Memory B cell (primary cell): ENCODE measurements at regions not wholly inside any gene's neighbourhood (a gene's known extent, or its start where the extent isn't known, plus 50 kb on each side); places are given as distances from the start of the nearest gene placed in this dataset.

Experiments used
- ATAC-seq: fragments of 150-1000 bp; cut with Tn5 transposase; 2 replicates; pipeline ENCODE4 v1.10.0; 2021; ENCODE audit warnings: low read depth, mild to moderate bottlenecking, moderate library complexity
- DNase-seq, 2 donors: peaks; one replicate each; pipeline ENCODE4 v3.0.0; 2022; ENCODE audit warnings: low spot score in 2 of 2
- H3K27ac Mint-ChIP-seq: one replicate; pipeline ENCODE4 v1.8.0; 2022; ENCODE audit warnings: mild to moderate bottlenecking, moderate library complexity, mixed read lengths
- H3K27me3 Mint-ChIP-seq: one replicate; pipeline ENCODE4 v1.8.0; 2022; ENCODE audit warnings: mixed read lengths
- H3K36me3 Mint-ChIP-seq: one replicate; pipeline ENCODE4 v1.8.0; 2022; ENCODE audit warnings: mild to moderate bottlenecking, mixed read lengths
- H3K4me1 Mint-ChIP-seq: one replicate; pipeline ENCODE4 v1.8.0; 2022; ENCODE audit warnings: mixed read lengths
- H3K4me3 Mint-ChIP-seq: one replicate; pipeline ENCODE4 v1.8.0; 2022; ENCODE audit warnings: mild to moderate bottlenecking, moderate library complexity, mixed read lengths
- H3K9me3 Mint-ChIP-seq: one replicate; pipeline ENCODE4 v1.8.0; 2022; ENCODE audit warnings: mixed read lengths

DNA sequence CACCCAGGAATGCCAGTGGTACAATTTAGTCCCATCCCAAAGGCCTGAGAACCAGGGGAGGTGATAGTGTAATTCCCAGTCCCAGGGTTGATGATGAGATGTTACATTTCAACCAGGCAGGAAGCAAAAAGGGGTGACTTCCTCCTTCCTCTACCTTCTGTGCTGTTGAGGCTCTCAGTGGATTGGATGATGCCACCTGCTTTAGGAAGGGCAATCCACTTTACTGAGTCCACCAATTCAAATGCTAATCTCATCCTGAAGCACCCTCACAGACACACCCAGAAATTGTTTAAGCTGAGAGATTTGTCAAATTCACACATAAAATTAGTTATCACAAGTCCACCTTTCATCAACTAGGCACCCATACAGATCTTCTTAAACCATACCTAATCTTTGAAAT is 418.5 kb upstream of the GOLIM4 start:
- Mint-ChIP-seq H3K4me1 (no peaks in the 10 kb centered on the region), H3K36me3 (no peaks in the 10 kb centered on the region), H3K27ac (no peak overlapping the region), H3K27me3 (no peaks in the 10 kb centered on the region), H3K4me3 (no peak overlapping the region), H3K9me3 (no peaks in the 10 kb centered on the region)
- no peak for ATAC-seq
- DNase-seq = no peak

DNA sequence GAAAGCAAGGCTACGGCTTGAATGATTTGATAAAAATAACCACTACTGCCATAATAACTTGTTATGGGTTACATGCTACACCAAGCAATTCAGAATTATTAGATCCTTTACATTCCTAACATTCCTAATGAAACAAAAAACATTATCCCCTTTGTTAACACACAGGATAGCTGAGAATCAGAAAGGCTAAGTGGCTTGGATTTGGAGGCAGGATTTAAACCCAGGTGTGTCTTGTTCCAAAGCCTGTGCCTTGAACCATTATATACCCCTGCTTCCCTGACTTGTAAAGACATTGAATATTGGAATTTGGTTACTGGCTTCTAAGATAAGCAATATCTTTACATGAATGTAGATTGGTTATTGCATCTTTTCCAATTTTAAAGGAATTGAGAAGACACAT is 417.1 kb upstream of the GOLIM4 start:
- ATAC-seq (no peak), DNase-seq (no peak)
- Mint-ChIP-seq H3K27ac (no peak overlapping the region), H3K4me1 (no peaks in the 10 kb centered on the region), H3K27me3 (no peaks in the 10 kb centered on the region), H3K9me3 (no peaks in the 10 kb centered on the region), H3K4me3 (no peak overlapping the region), H3K36me3 (no peaks in the 10 kb centered on the region)

DNA sequence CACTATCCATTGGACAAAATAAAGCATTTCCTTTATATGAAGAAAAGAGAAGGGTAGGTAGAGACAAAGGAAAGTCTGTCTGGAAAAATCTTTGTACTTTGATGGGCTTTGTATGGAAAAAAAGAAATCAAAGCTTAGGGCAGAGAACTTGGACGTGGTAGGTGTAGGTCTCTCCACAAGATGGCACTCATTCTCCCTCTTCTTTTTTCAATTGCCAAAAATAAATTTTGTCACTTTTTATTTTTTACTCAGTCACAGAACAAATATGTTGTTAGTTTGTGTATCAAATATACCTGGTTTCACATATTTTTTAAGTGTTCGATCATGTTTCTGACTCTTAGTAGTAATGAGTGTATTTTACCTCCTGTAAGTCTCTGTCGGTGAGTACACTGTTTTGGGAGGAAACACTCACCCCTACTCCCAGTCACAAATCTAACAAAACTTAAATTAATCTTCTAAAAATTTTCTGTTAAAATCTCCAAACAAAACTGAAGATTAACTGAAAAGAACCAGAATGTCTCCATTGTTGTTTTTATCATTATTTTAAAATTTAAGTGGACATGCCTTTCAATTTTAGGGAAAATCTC is 415.8 kb upstream of the GOLIM4 start:
- H3K4me1 Mint-ChIP-seq = no peaks in the 10 kb centered on the region
- ATAC-seq (no peak), DNase-seq (no peak)
- no peak overlapping the region for H3K4me3 Mint-ChIP-seq
- no peaks in the 10 kb centered on the region for H3K36me3 Mint-ChIP-seq
- no peak overlapping the region for H3K27ac Mint-ChIP-seq
- H3K27me3 Mint-ChIP-seq = no peaks in the 10 kb centered on the region
- H3K9me3 Mint-ChIP-seq = no peaks in the 10 kb centered on the region

DNA sequence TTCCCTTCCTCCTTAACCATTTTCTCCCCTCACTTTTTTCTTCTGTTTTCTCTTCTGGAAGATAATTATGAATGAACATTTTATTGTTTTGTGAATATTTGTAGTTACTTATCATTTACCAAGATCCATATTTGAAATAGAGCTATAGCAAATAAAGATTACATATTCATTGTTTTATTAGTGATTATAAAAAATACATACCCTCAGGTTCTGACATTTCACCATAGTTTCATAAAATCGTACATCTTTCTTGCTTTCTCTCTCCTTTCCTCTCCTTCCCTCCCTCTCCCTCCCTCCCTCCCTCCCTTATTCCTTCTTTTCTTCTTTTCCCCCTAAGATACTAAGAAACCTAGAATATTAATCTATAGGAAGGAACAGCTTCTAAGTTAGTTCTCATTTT is 410.9 kb upstream of the GOLIM4 start:
- H3K36me3 Mint-ChIP-seq = no peaks in the 10 kb centered on the region
- DNase-seq (no peak), ATAC-seq (no peak)
- peaks cover 1% of the 10 kb centered on the region for H3K9me3 Mint-ChIP-seq
- H3K27ac Mint-ChIP-seq = no peak overlapping the region
- no peaks in the 10 kb centered on the region for H3K4me1 Mint-ChIP-seq
- H3K4me3 Mint-ChIP-seq = no peak overlapping the region
- H3K27me3 Mint-ChIP-seq = no peaks in the 10 kb centered on the region

DNA sequence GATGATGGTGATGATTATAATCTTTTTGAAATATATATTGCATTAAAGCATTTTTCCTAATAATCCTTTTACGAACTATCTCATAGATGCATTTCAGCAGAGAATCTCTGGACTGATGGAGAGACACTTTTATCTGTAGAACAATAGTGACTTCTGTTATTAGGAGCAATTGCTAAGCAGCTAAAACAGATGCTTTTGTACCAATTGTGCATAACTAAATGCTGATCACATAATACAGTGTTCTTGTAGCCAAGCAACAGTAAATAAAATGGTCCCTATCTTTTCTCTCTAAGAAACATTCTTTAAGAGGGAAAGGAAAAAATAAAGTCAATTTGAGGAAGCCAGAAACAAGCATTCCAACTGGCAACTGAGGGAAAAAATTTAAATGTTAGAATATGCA is 405.8 kb upstream of the GOLIM4 start:
- H3K4me1 Mint-ChIP-seq = no peaks in the 10 kb centered on the region
- no peaks in the 10 kb centered on the region for H3K36me3 Mint-ChIP-seq
- no peak for ATAC-seq
- DNase-seq = no peak
- H3K27ac Mint-ChIP-seq = no peak overlapping the region
- H3K4me3 Mint-ChIP-seq = no peak overlapping the region
- peaks cover 1% of the 10 kb centered on the region for H3K9me3 Mint-ChIP-seq
- H3K27me3 Mint-ChIP-seq = no peaks in the 10 kb centered on the region

DNA sequence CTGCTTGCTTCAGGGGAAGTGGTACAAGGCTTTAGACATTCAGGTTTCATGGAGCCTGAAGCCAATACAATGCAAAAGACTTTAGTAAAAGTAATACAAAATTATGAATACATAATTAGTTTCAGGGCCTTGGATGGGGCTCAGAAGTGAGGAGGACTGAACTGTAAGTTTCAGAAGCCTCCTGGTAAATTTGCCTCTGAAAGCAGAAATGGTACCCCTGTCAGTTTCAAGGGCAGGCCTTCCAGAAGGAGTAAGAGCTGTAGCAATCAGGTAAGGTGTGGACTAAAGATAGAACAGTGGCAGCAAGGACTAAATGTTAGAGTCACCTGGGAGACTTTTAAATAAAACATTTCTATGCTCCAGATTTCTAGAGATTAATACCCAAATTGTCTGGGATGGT is 402.5 kb upstream of the GOLIM4 start:
- ATAC-seq (no peak), DNase-seq (no peak)
- no peaks in the 10 kb centered on the region for H3K36me3 Mint-ChIP-seq
- H3K27ac Mint-ChIP-seq = no peak overlapping the region
- H3K4me1 Mint-ChIP-seq = no peaks in the 10 kb centered on the region
- no peaks in the 10 kb centered on the region for H3K27me3 Mint-ChIP-seq
- no peak overlapping the region for H3K4me3 Mint-ChIP-seq
- H3K9me3 Mint-ChIP-seq = peaks cover 1% of the 10 kb centered on the region

DNA sequence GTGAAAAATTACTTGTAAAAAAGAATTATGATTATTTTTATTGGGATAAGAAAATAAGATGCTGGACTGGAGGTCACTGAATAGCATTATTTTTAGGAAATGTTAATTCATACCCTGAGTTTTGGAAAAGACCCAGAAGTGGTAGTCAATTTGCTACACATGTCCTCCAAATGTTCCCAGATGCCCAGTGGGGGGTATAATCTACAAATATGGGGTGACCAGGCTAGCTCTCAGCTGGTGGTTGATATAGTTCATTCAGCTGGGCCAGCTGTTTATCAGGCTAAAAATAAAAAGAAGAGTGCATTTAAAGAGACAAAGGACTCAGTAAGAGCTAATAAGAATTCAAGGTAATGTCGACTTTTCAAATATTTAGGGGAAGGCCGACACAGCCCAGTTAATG is 402.0 kb upstream of the GOLIM4 start:
- H3K27me3 Mint-ChIP-seq = no peaks in the 10 kb centered on the region
- H3K4me1 Mint-ChIP-seq = no peaks in the 10 kb centered on the region
- peaks cover 1% of the 10 kb centered on the region for H3K9me3 Mint-ChIP-seq
- DNase-seq (no peak), ATAC-seq (no peak)
- no peak overlapping the region for H3K27ac Mint-ChIP-seq
- H3K36me3 Mint-ChIP-seq = no peaks in the 10 kb centered on the region
- H3K4me3 Mint-ChIP-seq = no peak overlapping the region

DNA sequence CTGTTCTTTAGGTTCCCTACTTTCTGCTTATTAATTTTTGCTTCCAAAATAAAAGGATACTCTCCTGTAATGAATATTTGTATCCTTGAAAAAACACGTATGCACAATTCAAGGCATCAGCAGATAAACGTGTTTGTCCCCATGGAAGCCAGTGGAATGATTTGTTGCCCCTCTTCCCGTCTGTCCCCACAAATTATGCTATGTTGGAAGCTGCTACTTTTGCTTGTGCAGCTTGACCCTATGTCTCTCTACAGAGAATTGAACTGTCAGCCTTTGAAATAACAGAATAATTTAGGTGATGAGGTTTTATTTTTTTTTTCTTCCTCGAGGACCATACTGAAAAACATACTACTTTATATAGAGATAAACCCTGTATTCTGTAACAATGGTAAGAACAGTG is 401.5 kb upstream of the GOLIM4 start:
- no peak for DNase-seq
- ATAC-seq = no peak
- no peaks in the 10 kb centered on the region for H3K36me3 Mint-ChIP-seq
- no peak overlapping the region for H3K27ac Mint-ChIP-seq
- H3K4me1 Mint-ChIP-seq = no peaks in the 10 kb centered on the region
- H3K9me3 Mint-ChIP-seq = no peaks in the 10 kb centered on the region
- no peak overlapping the region for H3K4me3 Mint-ChIP-seq
- H3K27me3 Mint-ChIP-seq = no peaks in the 10 kb centered on the region

DNA sequence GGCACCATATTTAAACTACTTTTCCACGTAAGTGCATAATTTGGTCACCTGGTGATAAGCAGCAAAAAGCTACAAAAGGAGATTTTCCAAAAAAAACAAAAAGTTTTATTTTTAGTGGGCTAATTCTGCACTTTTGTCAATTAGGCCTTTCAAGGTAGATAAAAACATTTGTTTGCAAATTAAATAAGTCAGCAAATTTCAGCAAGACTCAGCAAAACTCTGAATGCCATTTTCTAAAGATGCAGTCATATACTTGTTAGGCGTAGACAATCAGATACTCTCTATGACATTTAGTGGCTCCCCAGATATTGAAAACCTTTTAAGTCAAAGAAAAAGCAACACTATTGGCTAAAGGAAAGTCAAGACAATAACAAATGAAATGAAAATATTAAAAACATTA is 400.2 kb upstream of the GOLIM4 start:
- no peaks in the 10 kb centered on the region for H3K4me1 Mint-ChIP-seq
- H3K36me3 Mint-ChIP-seq = no peaks in the 10 kb centered on the region
- no peak overlapping the region for H3K27ac Mint-ChIP-seq
- H3K4me3 Mint-ChIP-seq = no peak overlapping the region
- DNase-seq (no peak), ATAC-seq (no peak)
- no peaks in the 10 kb centered on the region for H3K9me3 Mint-ChIP-seq
- H3K27me3 Mint-ChIP-seq = no peaks in the 10 kb centered on the region

DNA sequence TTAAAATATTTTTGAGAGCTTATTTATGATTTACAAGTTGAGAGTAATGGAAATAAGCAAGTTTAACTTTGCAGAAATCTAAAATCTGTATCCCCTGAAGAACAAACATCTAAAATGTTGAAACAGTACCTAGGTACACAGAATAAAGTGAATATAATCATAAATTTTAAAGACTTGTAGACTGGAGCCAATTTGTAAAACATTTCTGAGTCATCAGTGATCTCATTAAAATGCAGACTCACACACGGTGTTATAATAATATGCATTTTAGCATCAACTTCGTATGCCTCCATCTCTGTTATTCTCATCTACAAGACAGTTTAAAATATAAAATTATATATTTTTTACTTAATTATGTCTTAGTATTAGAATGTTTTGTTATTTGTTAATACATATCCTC is 399.5 kb upstream of the GOLIM4 start:
- no peak overlapping the region for H3K27ac Mint-ChIP-seq
- no peaks in the 10 kb centered on the region for H3K9me3 Mint-ChIP-seq
- DNase-seq (no peak), ATAC-seq (no peak)
- H3K27me3 Mint-ChIP-seq = no peaks in the 10 kb centered on the region
- H3K4me3 Mint-ChIP-seq = no peak overlapping the region
- no peaks in the 10 kb centered on the region for H3K36me3 Mint-ChIP-seq
- no peaks in the 10 kb centered on the region for H3K4me1 Mint-ChIP-seq

DNA sequence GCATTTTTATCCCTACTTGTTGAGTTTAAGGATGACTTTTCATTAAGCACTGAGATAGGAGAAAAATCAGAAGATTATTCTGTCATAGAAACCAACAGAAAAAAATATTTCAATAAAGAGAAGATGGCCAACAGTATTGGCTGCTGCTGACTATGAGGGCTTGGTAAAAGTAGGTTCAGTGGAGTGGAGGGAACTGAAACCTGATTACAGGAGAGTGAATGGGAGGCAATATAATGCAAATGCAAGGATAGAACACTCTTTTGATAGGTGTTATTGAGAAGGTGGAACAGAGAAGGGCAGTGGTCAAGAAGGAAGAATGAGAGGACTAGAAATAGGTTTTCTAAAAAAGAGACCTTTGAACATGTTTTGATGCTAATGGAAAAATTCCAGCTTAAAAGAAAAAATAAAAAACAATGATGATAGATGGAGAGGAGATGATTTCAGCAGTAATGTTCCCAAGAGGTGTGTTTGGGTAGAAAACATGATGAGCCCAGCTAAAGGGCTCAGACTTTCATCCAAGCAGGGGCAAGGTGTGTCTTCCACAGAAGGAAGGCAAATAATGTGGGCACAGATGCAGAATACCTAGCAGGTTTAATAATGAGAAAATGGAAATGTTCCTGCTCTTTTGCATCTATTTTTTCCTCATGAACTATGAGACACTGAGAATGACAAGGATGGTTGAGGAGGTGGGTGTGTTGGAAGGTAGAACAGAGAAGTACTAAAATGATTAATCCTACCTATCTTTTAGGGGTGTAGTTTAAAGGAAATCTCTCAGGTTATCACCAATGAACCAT is 397.9 kb upstream of the GOLIM4 start:
- Mint-ChIP-seq H3K27me3 (no peaks in the 10 kb centered on the region), H3K9me3 (no peaks in the 10 kb centered on the region), H3K4me3 (no peak overlapping the region), H3K4me1 (no peaks in the 10 kb centered on the region), H3K36me3 (no peaks in the 10 kb centered on the region), H3K27ac (no peak overlapping the region)
- DNase-seq (no peak), ATAC-seq (no peak)

DNA sequence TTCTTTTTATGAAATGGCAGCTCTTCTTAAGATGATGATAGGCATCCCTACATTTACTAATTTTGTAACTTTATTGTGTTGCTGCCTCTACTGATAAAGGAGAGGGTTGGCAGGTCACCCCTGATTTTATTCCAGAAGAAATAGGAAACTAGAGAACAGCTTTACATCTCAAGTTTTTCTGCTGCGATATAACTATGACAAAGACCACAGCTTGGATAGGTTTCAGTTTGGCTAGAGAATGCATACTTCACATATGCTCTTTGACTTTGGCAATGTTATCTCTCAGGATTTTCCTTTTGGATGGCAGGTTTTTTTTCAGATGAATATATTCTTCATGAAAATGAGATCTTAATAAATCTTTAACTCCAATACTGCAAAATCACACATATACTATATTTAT is 395.3 kb upstream of the GOLIM4 start:
- Mint-ChIP-seq H3K9me3 (no peaks in the 10 kb centered on the region), H3K4me3 (no peak overlapping the region), H3K4me1 (no peaks in the 10 kb centered on the region), H3K27ac (no peak overlapping the region), H3K36me3 (no peaks in the 10 kb centered on the region), H3K27me3 (no peaks in the 10 kb centered on the region)
- ATAC-seq = no peak
- no peak for DNase-seq

DNA sequence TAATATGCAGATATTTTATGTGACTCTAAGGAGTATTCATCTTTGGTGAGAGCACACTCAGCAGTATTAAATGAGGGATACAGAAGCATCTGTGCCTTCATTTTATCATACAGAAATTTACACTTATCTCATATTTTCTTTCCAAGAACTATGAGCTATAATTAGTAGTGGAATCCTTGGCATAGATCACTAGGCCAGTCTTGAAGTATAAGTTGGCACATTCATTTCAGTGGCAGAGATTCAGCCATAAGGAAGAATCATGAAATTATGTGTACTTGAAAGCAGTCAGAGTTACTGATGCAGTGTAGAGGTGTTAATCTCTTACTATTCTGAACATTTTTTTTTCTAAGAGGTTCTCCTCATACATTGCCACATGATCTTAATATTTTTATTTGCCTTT is 393.6 kb upstream of the GOLIM4 start:
- no peak for DNase-seq
- Mint-ChIP-seq H3K4me3 (no peak overlapping the region), H3K27ac (no peak overlapping the region), H3K9me3 (no peaks in the 10 kb centered on the region), H3K27me3 (no peaks in the 10 kb centered on the region), H3K36me3 (no peaks in the 10 kb centered on the region), H3K4me1 (no peaks in the 10 kb centered on the region)
- ATAC-seq = no peak

DNA sequence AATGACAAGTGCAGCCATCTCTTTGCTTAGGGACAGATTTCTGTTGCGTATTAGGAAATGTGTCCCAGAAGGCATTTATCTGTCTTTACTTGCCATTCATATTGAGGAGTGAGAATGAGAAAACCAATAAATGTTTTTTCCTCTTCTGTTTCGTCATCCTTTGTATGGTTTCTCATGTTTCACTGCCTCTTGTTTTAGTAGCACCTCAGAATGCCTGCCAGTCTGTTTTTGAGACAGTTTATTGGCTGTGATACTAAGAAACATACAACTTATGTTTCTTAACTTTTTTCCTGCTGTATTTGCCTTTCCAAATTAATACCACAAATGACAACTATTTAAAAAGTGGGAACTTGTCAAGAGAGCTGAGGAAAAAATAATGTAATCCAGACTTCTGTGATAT is 390.2 kb upstream of the GOLIM4 start:
- no peak overlapping the region for H3K4me3 Mint-ChIP-seq

DNA sequence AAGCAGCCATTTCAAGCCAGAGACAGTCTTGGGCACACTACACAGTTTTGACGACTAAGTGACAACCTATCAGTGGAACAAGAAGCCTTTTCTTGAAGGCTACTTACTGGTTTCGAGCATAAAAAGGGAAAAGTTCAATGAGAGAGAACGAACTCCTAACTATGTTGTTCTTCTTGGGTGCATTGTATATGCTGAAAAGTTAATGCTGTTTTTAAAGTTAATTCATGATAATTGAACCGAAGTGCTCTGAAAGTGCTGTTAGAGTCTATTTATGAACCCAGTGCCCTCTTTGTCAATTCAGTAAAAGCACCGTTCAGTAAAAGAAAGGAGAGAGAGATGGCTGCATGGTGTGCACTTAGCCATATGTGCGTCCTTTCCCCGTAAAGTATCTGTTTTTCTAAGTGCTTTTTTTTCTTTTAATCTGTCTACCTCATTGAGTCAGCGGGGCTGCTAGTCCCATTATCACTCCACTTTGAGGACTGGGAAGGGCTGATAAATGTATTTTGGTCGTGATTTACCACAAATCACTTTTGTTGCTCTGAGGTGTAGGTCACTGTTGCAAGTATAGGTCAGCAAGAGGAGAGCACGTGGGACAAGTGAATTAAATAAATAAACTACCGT is 380.7 kb upstream of the GOLIM4 start:
- ATAC-seq = no peak
- no peaks in the 10 kb centered on the region for H3K4me1 Mint-ChIP-seq
- H3K27ac Mint-ChIP-seq = no peak overlapping the region
- no peak overlapping the region for H3K4me3 Mint-ChIP-seq
- no peaks in the 10 kb centered on the region for H3K9me3 Mint-ChIP-seq
- H3K27me3 Mint-ChIP-seq = no peaks in the 10 kb centered on the region
- no peak for DNase-seq
- no peaks in the 10 kb centered on the region for H3K36me3 Mint-ChIP-seq

More for the DNA sequence above, 390.2 kb upstream of the GOLIM4 start:
- DNase-seq = no peak
- no peaks in the 10 kb centered on the region for H3K4me1 Mint-ChIP-seq
- no peak overlapping the region for H3K27ac Mint-ChIP-seq
- no peaks in the 10 kb centered on the region for H3K9me3 Mint-ChIP-seq
- no peaks in the 10 kb centered on the region for H3K27me3 Mint-ChIP-seq
- no peaks in the 10 kb centered on the region for H3K36me3 Mint-ChIP-seq
- ATAC-seq = no peak
